ENCODE measurements at regions not wholly inside any gene's neighbourhood (a gene's known extent, or its start where the extent isn't known, plus 50 kb on each side); places are given as distances from the start of the nearest gene placed in this dataset.
A peak's percentile ranks its signal among the peaks of the same experiment; 100 is the strongest.

DNA sequence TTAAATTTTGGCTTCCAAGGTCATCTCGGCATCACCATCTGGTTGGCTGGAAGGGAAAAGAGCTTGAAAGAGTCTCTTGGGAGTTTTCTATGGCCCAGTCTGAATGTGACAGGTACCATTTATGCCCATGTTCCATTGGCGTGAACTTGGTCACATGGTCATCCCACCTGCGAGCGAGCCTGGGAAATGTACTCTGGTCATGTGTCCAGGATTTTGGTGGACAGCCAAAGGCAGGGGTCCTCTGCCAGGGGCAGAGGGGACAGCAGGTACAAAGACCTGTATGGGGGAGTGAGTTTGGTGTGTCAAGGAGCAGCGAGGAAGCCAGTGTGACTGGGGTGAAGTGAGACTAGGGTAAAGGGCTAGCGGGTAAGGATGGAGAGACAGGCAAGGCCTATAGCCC, 112.6 kb downstream of the CDC5L start:
- ChIA-PET POLR2A (no interaction called here), CTCF (interaction anchor here (0.6 kb wide), 1 partner anchor 35 kb away, joined by 3 read pairs; no protein-coding TSS in a partner anchor)
- Mint-ChIP-seq H3K27ac (no peak overlapping the region), H3K9me3 (no peaks in the 10 kb centered on the region), H3K4me3 (no peak overlapping the region), H3K27me3 (peaks cover 2% of the 10 kb centered on the region), H3K36me3 (ENCODE audit: low read depth) (no peaks in the 10 kb centered on the region), H3K4me1 (no peaks in the 10 kb centered on the region)
- DNase-seq = no peak

DNA sequence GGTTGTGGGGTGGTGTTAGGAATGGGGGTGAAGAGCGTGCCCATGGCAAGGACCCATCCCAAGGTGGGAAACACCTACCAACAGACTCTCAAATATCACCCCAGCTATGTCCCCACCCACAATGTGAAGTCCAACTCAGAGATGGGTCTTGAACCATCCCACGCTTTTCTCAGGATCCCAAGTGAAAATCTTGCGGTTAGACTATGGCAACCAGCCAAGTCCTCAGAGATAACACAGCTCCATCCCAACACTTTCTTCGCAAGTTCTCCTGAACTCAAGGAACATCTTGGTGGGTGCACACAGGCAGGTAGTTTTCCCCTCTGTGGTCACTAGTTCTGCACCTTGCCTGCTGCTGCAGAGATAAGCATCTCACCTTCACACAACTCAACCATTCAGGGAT, 116.0 kb downstream of the CDC5L start:
- Mint-ChIP-seq H3K36me3 (ENCODE audit: low read depth) (no peaks in the 10 kb centered on the region), H3K27ac (no peak overlapping the region), H3K4me3 (no peak overlapping the region), H3K9me3 (no peaks in the 10 kb centered on the region), H3K4me1 (no peaks in the 10 kb centered on the region), H3K27me3 (peaks cover 2% of the 10 kb centered on the region)
- DNase-seq = no peak
- ChIA-PET POLR2A (no interaction called here), CTCF (no interaction called here)

DNA sequence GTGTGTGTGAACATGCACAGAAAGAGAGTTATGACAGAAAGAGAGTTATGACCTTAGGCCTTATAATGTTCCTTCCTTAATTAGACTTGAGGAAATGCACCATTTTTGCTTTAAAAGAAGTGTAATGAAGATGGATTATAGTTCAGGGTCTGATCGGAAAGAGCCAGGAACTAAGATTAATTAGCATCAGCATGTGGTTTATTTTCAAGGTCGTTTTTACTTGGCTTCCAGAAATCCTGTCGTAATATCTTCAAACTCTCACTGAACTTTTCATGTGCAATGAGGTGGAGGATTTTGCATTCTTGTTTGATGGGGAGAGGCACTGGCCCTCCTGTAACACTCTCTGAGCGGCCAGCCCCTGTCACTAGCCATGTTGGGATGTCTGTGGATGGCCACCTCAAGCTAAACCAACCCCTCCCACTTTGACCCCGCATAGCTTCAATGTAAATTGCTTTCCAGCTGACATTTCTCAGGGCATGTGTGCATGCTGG, 116.8 kb downstream of the CDC5L start:
- ChIA-PET CTCF (interaction anchor here (0.8 kb wide), 1 partner anchor 29 kb away, joined by 3 read pairs; no protein-coding TSS in a partner anchor), POLR2A (no interaction called here)
- Mint-ChIP-seq H3K9me3 (no peaks in the 10 kb centered on the region), H3K4me3 (no peak overlapping the region), H3K4me1 (no peaks in the 10 kb centered on the region), H3K27ac (no peak overlapping the region), H3K36me3 (ENCODE audit: low read depth) (no peaks in the 10 kb centered on the region), H3K27me3 (peaks cover 2% of the 10 kb centered on the region)
- DNase-seq = no peak

DNA sequence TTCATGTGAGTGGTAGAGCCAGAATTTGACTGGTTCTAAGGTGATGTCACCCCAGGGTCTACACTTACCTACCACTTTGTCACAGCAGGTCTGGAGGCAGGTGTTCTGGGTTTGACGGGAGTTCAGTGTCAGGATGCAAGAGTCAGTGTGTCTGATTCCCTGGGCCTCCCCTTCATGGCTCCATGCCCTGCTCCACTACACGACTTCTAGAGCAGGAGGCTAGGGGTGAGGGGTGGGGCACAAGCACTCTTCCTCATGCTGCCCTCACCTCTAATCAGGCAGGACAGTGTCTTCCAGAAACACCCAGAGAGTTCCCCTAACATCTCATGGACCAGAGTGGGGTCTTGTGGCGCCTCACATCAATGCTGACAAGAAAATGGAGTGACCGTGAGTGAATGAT, 118.2 kb downstream of the CDC5L start:
- no peak overlapping the region for H3K4me3 Mint-ChIP-seq
- H3K27me3 Mint-ChIP-seq = peaks cover 2% of the 10 kb centered on the region
- no peak for DNase-seq
- no peaks in the 10 kb centered on the region for H3K36me3 Mint-ChIP-seq (ENCODE audit: low read depth)
- POLR2A ChIA-PET = no interaction called here
- no peaks in the 10 kb centered on the region for H3K9me3 Mint-ChIP-seq
- CTCF ChIA-PET = no interaction called here
- H3K27ac Mint-ChIP-seq = no peak overlapping the region
- no peaks in the 10 kb centered on the region for H3K4me1 Mint-ChIP-seq

DNA sequence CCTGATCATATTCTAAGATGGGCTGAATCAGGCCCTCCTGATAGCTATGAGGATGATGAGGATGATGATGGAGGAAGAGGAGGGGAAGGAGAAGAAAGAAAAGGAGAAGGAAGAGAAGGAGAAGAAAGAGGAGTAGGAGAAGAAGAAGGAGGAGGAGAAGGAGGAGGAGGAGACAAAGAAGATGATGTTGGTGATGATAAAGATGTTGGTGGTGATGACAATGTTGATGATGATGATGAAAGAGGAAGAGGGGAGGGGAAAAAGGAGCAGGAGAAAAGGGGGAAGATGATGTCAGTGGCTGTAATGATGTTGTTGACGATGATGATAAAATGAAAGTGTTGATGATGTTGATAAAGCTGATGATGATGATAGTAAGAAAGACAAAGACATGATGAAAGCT, 119.5 kb downstream of the CDC5L start:
- Mint-ChIP-seq H3K4me3 (no peak overlapping the region), H3K4me1 (no peaks in the 10 kb centered on the region), H3K27me3 (peaks cover 5% of the 10 kb centered on the region), H3K36me3 (ENCODE audit: low read depth) (no peaks in the 10 kb centered on the region), H3K9me3 (no peaks in the 10 kb centered on the region), H3K27ac (no peak overlapping the region)
- DNase-seq = no peak
- ChIA-PET POLR2A (no interaction called here), CTCF (interaction anchor here (1.2 kb wide), 1 partner anchor 38 kb away, joined by 4 read pairs; no protein-coding TSS in a partner anchor)

DNA sequence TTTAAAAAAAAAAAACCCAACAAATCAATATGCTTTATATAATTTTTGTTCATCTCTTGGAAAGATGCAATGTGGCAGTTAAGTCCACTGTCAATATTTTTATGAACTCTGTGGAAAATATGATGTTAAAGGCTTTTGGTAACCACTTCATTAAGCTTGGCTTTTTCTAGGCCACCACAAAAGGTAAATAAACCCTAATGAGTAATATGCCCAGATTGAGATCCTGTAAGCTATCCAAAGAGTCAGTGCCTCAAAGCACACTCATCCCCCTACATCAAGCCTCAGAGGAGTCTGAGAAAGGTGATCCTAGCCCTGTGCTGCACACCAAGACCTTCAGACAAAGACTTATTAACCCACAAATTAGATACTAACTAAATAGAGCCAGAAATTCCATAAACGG, 121.1 kb downstream of the CDC5L start:
- ChIA-PET CTCF (interaction anchor here (2.3 kb wide), 1 partner anchor 32 kb away, joined by 8 read pairs; no protein-coding TSS in a partner anchor), POLR2A (no interaction called here)
- Mint-ChIP-seq H3K9me3 (no peaks in the 10 kb centered on the region), H3K4me3 (no peak overlapping the region), H3K4me1 (no peaks in the 10 kb centered on the region), H3K27me3 (peaks cover 4% of the 10 kb centered on the region), H3K27ac (no peak overlapping the region), H3K36me3 (ENCODE audit: low read depth) (no peaks in the 10 kb centered on the region)
- no peak for DNase-seq

DNA sequence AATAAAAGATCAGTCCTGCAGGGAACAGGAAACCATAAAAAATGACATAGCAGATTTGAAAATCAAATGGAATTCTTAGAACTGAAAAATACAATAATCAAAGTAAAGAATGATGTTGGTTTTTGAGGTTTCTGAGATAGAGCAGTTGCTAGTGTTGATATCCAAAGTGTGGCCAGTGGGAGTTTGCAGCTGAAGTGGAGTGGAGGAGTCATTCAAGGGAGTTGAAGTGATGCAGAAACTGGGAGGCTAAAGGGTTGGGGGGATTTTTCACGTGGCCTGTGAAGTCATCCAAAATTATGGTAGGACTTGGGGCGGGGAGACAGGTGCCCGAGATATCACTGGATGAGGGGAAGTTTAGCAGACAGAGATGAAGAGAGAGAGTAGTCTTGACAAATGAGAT, 123.6 kb downstream of the CDC5L start:
- POLR2A ChIA-PET = no interaction called here
- Mint-ChIP-seq H3K27ac (no peak overlapping the region), H3K36me3 (ENCODE audit: low read depth) (no peaks in the 10 kb centered on the region), H3K9me3 (no peaks in the 10 kb centered on the region), H3K4me1 (no peaks in the 10 kb centered on the region), H3K4me3 (no peak overlapping the region), H3K27me3 (peaks cover 4% of the 10 kb centered on the region)
- CTCF ChIA-PET = no interaction called here
- DNase-seq = no peak

DNA sequence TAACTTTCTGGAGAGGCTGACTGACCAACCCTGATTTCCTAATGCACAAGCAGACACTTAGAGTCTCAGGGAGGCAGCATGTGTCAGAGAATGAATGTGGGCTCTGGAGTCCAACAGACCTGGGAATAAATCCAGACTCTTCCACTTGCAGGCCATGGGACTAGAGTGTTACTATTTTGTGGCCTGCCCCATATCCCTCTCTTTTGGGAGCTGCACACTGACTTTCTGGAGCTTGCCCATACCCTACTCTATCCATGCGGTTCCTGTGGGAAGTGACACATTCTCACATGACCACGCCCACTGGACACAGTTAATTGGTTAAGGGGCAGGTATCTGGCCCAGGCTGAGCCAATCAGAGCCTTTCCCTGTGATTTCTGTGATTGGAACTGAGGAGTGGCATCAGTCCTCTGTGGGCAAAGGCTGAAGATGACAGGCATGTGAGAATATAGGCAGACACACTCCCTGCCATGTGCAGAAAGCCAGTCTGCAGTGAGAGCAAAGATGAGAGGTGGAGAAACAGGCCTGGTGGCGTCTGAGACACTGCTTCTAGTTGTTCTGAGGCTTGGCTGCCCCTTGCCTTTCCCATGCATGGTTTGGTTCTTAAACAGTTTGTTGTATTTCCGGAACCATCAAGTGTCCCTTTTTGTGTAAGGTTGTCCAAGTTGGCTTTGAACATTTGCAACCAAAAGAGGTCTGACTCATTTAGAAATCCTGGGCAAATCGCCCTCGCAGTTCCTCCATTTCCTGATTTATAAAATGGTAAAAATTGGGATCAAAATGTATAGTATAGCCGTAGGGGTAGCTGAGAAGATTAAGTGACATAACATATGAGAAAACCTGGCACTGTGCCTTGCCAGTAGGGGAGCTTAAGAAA, 125.6 kb downstream of the CDC5L start:
- Mint-ChIP-seq H3K27me3 (peaks cover 18% of the 10 kb centered on the region), H3K27ac (no peak overlapping the region), H3K4me1 (no peaks in the 10 kb centered on the region), H3K9me3 (no peaks in the 10 kb centered on the region), H3K36me3 (ENCODE audit: low read depth) (no peaks in the 10 kb centered on the region), H3K4me3 (no peak overlapping the region)
- no peak for DNase-seq
- ChIA-PET CTCF (no interaction called here), POLR2A (no interaction called here)

DNA sequence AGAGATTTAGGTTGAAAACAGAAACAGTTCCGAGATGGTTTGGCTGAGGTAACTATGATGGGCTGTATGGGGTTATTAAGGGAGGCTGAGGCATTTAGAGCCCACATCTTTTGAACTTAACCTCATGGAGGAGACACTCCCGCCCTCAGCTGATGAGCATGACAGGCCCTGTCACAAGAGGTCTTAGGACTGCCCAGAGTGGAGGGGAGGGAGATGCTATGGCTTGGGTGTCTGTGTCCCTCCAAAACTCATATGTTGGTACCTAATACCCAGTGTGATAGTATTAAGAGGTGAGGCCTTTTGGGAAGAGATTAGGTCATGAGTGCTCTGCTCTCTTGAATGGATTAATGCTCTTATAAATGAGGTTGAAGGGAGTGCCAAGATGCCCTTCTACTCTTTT, 126.6 kb downstream of the CDC5L start:
- ChIA-PET POLR2A (no interaction called here), CTCF (no interaction called here)
- Mint-ChIP-seq H3K27ac (no peak overlapping the region), H3K4me3 (no peak overlapping the region), H3K4me1 (no peaks in the 10 kb centered on the region), H3K9me3 (no peaks in the 10 kb centered on the region), H3K27me3 (peaks cover 26% of the 10 kb centered on the region), H3K36me3 (ENCODE audit: low read depth) (no peaks in the 10 kb centered on the region)
- DNase-seq = no peak

DNA sequence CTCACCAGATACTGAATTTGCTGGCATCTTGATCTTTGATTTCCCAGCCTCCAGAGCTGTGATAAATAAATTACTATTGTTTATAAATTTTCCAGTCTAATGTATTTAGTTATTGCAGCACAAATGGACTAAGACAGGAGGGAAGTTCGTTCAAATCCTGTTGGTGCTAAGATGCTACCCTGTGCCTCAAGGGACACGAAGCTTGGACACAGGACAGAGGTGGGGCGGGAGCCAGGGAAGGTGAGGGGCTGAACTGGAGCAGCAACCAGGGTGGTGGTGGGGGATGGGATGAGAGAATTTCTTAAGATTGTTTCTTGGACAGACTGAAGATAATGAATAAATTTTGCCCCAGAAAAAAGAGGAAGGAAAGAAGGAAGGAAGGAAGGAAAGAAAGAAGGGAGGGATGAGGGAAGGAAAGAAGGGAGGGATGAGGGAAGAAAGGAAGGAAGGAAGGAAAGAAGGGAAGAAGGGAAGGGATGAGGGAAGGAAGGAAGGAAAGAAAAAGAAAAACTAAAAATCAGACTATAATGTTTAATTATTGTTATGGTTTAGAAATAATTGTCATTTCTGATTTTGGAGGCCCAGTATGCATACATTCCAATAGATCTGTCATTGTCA, 127.2 kb downstream of the CDC5L start:
- H3K27ac Mint-ChIP-seq = no peak overlapping the region
- POLR2A ChIA-PET = no interaction called here
- H3K9me3 Mint-ChIP-seq = peaks cover 2% of the 10 kb centered on the region
- no peaks in the 10 kb centered on the region for H3K4me1 Mint-ChIP-seq
- no peak overlapping the region for H3K4me3 Mint-ChIP-seq
- H3K27me3 Mint-ChIP-seq = peaks cover 31% of the 10 kb centered on the region
- peaks cover 2% of the 10 kb centered on the region for H3K36me3 Mint-ChIP-seq (ENCODE audit: low read depth)
- no peak for DNase-seq
- CTCF ChIA-PET = no interaction called here

DNA sequence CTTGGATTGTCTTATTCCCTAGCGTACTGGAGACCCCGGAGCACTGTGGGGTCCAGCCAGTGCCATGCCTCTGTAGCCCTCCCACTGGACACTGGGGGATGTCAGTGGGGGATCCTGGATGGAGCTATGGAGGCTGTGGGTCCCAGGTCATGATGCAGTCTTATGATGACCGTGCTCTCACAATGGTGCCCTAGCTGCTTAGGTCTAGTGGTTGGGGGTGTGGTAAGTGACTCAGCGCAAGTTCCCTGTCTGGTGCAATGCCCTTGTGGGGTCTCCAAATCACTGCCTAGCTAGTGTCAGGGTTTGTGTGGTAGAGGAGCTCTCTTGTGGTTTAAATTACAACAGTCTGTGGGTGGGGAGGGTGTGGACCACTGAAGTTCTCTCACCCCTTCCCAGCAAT, 135.4 kb downstream of the CDC5L start:
- Mint-ChIP-seq H3K27me3 (peaks cover 19% of the 10 kb centered on the region), H3K4me1 (peaks cover 24% of the 10 kb centered on the region), H3K36me3 (ENCODE audit: low read depth) (peaks cover 5% of the 10 kb centered on the region), H3K4me3 (no peak overlapping the region), H3K9me3 (peaks cover 4% of the 10 kb centered on the region), H3K27ac (no peak overlapping the region)
- CTCF ChIA-PET = no interaction called here
- no peak for DNase-seq
- POLR2A ChIA-PET = no interaction called here

DNA sequence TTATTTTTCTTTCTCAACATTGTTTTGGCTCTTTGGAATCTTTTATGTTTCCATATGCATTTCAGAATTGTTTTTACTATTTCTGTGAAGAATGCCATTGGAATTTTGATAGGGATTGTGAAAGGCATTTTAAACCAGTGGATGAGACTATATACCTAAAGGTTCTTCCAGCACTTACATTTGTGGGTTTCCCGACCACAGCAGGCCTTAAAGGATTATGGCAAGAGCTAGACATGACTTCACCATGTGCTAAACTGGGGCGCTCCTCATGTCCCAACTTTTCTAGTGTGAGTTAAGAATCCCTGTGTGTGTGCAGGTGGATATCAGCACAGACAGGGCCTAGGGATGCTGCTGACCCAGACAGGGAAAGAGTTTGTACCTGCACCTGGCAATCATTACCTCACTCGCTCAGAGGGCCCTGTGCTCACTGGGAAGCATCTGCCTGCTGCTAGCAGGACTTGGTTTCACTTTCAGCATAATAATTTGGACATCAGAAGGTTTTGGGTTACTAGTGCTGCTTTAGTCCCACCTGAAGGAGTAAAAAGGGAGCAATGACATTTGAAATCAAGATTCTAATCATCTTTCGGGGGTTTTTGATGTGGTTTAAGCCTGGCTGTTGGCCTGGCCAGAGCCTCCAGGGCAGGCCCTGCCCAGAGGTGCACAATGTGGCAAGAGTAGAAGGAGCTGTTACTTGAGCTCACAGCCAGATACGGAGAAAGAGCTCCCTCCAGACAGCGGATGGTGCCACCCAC, 137.1 kb downstream of the CDC5L start:
- Mint-ChIP-seq H3K4me3 (peak overlapping the region; percentile 15), H3K27ac (peak overlapping the region; percentile 16), H3K4me1 (peaks cover 28% of the 10 kb centered on the region), H3K27me3 (peaks cover 3% of the 10 kb centered on the region), H3K9me3 (peaks cover 2% of the 10 kb centered on the region), H3K36me3 (ENCODE audit: low read depth) (peaks cover 2% of the 10 kb centered on the region)
- CTCF ChIA-PET = interaction anchor here (1.2 kb wide), 1 partner anchor 49 kb away, joined by 3 read pairs; no protein-coding TSS in a partner anchor
- POLR2A ChIA-PET = no interaction called here
- no peak for DNase-seq

DNA sequence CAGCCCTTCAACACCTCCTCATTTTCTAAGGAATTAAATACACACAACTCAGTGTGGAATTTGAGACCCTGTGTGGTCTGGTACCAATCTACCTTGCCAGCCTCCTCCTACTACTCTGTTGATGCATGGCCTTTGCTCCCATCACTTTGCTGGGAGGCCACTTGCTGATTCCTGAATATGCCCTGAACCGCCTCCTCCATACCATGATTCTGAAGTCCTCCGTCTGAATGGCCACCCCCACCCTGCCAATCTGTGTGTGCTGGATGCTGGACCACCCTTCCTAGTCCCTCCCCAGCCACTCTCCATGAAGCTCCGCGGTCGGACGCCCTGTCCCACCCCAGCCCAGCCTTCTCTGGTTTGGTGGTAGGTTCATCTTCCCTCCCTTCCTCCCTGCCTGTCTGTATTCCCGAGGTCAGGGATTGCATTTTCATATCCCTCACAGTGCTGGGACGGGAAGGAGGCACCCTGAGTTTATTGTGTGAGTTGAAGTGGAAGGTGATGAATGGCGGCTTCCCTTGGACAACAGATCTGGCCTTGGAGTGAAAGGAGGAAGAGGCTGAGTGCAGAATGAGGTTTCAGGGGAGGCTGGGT, 138.3 kb downstream of the CDC5L start:
- CTCF ChIA-PET = interaction anchor here (1.2 kb wide), 1 partner anchor 50 kb away, joined by 3 read pairs; no protein-coding TSS in a partner anchor

More for the DNA sequence above, 138.3 kb downstream of the CDC5L start:
- POLR2A ChIA-PET = no interaction called here
- Mint-ChIP-seq H3K36me3 (ENCODE audit: low read depth) (peaks cover 2% of the 10 kb centered on the region), H3K27ac (no peak overlapping the region), H3K9me3 (peaks cover 2% of the 10 kb centered on the region), H3K27me3 (no peaks in the 10 kb centered on the region), H3K4me1 (peaks cover 26% of the 10 kb centered on the region), H3K4me3 (no peak overlapping the region)
- DNase-seq = no peak

Data from activated CD4-positive, alpha-beta memory T cell treated with anti-CD3 and anti-CD28 coated beads, Interleukin-2, amount 10 ng/mL, durations not matched to agents 7 days and 5 days (primary cell).